ENCODE measurements at regions not wholly inside any gene's neighbourhood (a gene's known extent, or its start where the extent isn't known, plus 50 kb on each side); places are given as distances from the start of the nearest gene placed in this dataset.

GRCh38 chr5:53318303-53318702 lies 162.1 kb upstream of the FST start:
- Histone ChIP-seq H3K4me1 (no peaks in the 10 kb centered on the region), H3K27ac (peak overlapping the region in 1 of 2 donors; percentile 22), H3K9me3 (no peaks in the 10 kb centered on the region), H3K36me3 (no peaks in the 10 kb centered on the region), H3K4me3 (no peak overlapping the region), H3K27me3 (no peaks in the 10 kb centered on the region)
- TF ChIP-seq CTCF (IDR thresholded peaks at IDR 0.05): no peak
- no peak for TF ChIP-seq POLR2A (IDR thresholded peaks at IDR 0.05)
- no peak for TF ChIP-seq POLR2AphosphoS5 (IDR thresholded peaks at IDR 0.05)
- DNase-seq (ENCODE audit: low spot score in 2 of 2): no peak
- intact Hi-C loops (cut with DNase I; ENCODE audit: low total_unique reads): no loop called here

GRCh38 chr5:53319315-53319714 lies 161.1 kb upstream of the FST start:
- Histone ChIP-seq H3K4me3 (no peak overlapping the region), H3K4me1 (no peaks in the 10 kb centered on the region), H3K27me3 (no peaks in the 10 kb centered on the region), H3K27ac (peak overlapping the region in 1 of 2 donors; percentile 41), H3K9me3 (no peaks in the 10 kb centered on the region), H3K36me3 (no peaks in the 10 kb centered on the region)
- intact Hi-C loops (cut with DNase I; ENCODE audit: low total_unique reads): no loop called here
- TF ChIP-seq POLR2AphosphoS5 (IDR thresholded peaks at IDR 0.05) (peak in 1 of 3 donors; percentile 22), POLR2A (IDR thresholded peaks at IDR 0.05) (no peak), CTCF (IDR thresholded peaks at IDR 0.05) (no peak)
- peak in 1 of 2 donors; percentile 82 for DNase-seq (ENCODE audit: low spot score in 2 of 2)

GRCh38 chr5:53321073-53321472 lies 159.4 kb upstream of the FST start:
- no peak overlapping the region for H3K27ac ChIP-seq
- TF ChIP-seq POLR2AphosphoS5 (IDR thresholded peaks at IDR 0.05) (no peak), CTCF (IDR thresholded peaks at IDR 0.05) (no peak), POLR2A (IDR thresholded peaks at IDR 0.05) (no peak)
- intact Hi-C loops (cut with DNase I; ENCODE audit: low total_unique reads): no loop called here

GRCh38 chr5:53321721-53322120 lies 158.7 kb upstream of the FST start:
- no peaks in the 10 kb centered on the region for H3K4me1 ChIP-seq
- intact Hi-C loops (cut with DNase I; ENCODE audit: low total_unique reads): no loop called here
- H3K4me3 ChIP-seq: no peak overlapping the region
- H3K27me3 ChIP-seq: no peaks in the 10 kb centered on the region
- no peak overlapping the region for H3K27ac ChIP-seq
- no peaks in the 10 kb centered on the region for H3K36me3 ChIP-seq
- TF ChIP-seq POLR2AphosphoS5 (IDR thresholded peaks at IDR 0.05): no peak
- TF ChIP-seq CTCF (IDR thresholded peaks at IDR 0.05): no peak
- TF ChIP-seq POLR2A (IDR thresholded peaks at IDR 0.05): no peak
- DNase-seq (ENCODE audit: low spot score in 2 of 2): no peak
- H3K9me3 ChIP-seq: no peaks in the 10 kb centered on the region

More at GRCh38 chr5:53321073-53321472, 159.4 kb upstream of the FST start:
- H3K4me1 ChIP-seq: no peaks in the 10 kb centered on the region
- no peak for DNase-seq (ENCODE audit: low spot score in 2 of 2)
- no peak overlapping the region for H3K4me3 ChIP-seq
- H3K27me3 ChIP-seq: no peaks in the 10 kb centered on the region
- H3K36me3 ChIP-seq: no peaks in the 10 kb centered on the region
- H3K9me3 ChIP-seq: no peaks in the 10 kb centered on the region

GRCh38 chr5:53322257-53322656 lies 158.2 kb upstream of the FST start:
- no peak overlapping the region for H3K27ac ChIP-seq
- no peak for TF ChIP-seq POLR2AphosphoS5 (IDR thresholded peaks at IDR 0.05)
- TF ChIP-seq CTCF (IDR thresholded peaks at IDR 0.05): no peak
- TF ChIP-seq POLR2A (IDR thresholded peaks at IDR 0.05): no peak
- no peak overlapping the region for H3K4me3 ChIP-seq
- no peaks in the 10 kb centered on the region for H3K9me3 ChIP-seq
- H3K27me3 ChIP-seq: no peaks in the 10 kb centered on the region
- DNase-seq (ENCODE audit: low spot score in 2 of 2): no peak
- H3K4me1 ChIP-seq: no peaks in the 10 kb centered on the region
- H3K36me3 ChIP-seq: no peaks in the 10 kb centered on the region
- intact Hi-C loops (cut with DNase I; ENCODE audit: low total_unique reads): no loop called here

All from breast epithelium (tissue), 4 donors.